ENCODE measurements at regions not wholly inside any gene's neighbourhood (a gene's known extent, or its start where the extent isn't known, plus 50 kb on each side); places are given as distances from the start of the nearest gene placed in this dataset.

GRCh38 chr2:21361384-21361783 is 237.6 kb downstream of the TDRD15 start:
- TF ChIP-seq CTCF (conservative IDR thresholded peaks at IDR 0.05 in 1 of 2, IDR thresholded peaks at IDR 0.05 in 1 of 2; ENCODE audit: low read depth in 1 of 2, low read length in 2 of 2) (no peak), EZH2 (IDR thresholded peaks at IDR 0.05; ENCODE audit: low read length, missing control alignments) (no peak)
